HG02973 (cell line): ENCODE measurements at regions not wholly inside any gene's neighbourhood (a gene's known extent, or its start where the extent isn't known, plus 50 kb on each side); places are given as distances from the start of the nearest gene placed in this dataset.
"Not testable (repeated sequence)": the region's sequence is repeated elsewhere in the genome, so short reads cannot be mapped to it uniquely, and the experiment has no call there.

Experiments used
- ATAC-seq: cut with Tn5 transposase; IDR thresholded peaks from one replicate; pipeline ENCODE4 v1.9.1; 2021; ENCODE audit warnings: moderate library complexity; ENCODE audit not compliant: unreplicated experiment

DNA sequence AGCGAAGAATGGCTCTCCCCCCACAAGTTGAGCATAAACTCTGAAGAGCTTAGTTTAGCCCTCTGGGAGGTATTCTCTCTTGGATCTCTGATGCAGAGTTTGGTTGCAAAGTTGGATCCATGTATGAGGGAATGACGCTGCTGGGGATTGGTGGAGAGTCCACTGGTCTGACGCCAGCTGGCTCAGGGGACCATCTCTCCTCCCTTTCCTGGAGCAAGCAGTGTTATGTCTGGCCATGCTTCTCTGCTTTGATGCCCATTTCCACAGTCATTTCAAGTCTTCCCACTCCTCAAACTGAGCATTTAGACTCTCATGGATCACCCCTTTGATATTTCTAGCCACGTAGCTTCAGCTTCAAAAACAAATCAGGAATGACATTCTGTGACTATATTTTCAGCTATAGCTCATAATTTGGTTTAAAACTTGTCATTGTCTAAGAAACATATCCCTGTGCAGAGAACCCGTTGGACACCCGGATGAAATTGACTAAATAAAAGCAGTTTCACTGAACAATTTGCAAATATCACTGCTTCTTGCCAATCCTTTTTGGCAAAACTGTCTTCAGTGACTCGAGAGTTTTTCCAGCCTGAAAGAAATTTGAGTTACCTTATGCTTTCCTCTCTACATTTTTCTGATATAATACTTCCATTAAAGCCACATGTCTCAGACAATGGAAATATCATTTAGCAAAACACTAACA lies 193.4 kb upstream of the CDH11 start:
- ATAC-seq: no peak

DNA sequence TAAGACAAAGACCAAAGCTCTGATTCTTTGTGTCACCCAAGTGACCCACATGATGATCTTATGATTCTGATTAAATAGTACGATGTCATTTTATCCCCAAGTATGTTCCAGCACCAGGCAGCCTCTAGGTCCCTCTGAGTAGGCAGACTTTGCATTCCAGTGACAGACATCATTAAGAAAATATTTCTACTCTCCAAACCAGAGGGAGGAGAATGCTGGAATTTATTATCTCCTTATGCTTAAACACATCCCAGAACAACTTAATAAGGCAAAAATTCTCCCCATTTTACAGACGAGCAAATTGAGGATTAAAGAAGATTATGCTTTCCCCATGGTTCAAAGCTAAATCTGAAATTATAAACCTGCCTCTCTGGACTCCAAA lies 192.8 kb upstream of the CDH11 start:
- ATAC-seq: no peak

DNA sequence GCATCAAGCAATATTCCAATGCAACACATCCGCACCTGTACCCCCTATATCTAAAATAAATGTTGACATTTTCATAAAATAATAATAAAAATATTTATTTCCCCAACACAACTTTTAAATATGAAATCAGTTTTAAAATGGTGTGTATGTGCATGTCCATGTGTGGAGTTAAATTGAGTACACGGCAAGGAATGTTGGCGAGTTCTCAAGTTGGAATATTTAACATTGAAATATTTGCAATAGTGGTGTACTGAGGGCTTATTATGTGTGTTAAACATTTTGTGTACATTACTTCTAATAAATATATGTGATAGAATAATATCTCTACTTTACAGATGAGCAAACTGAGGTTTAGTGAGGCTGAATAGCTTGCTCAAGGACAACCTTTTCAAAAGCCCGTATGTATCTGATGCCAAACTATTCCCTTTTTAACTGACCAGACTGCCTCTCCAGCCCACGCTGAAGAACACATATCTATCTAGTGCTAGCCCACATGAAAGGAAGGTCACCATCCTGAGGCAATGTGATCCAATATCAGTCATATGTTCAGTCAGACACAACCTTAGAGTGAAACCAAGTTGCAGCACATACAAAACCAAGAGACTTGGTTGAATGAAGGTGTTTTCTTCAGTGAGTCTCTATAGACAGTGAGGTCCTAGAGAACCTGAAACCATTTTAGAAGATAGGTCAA lies 192.2 kb upstream of the CDH11 start:
- ATAC-seq: no peak

DNA sequence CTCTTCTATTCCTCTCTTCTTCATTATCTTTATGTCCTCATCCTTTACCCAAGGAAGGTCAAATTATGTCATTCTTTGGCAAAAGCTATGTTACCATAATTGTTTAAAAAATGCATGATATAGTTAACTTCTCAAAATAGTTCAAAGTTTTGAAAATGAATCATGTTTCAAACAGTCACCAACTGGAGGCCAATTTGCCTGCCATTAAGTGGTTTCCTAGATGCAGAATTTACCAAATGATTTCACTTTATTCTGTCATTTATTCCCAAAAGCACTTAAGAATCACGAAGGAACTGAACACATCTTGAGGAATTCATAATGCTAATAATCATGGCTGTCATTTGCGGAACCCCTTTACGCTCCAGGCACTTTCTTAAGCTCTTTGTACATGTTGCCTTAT lies 190.9 kb upstream of the CDH11 start:
- no peak for ATAC-seq

DNA sequence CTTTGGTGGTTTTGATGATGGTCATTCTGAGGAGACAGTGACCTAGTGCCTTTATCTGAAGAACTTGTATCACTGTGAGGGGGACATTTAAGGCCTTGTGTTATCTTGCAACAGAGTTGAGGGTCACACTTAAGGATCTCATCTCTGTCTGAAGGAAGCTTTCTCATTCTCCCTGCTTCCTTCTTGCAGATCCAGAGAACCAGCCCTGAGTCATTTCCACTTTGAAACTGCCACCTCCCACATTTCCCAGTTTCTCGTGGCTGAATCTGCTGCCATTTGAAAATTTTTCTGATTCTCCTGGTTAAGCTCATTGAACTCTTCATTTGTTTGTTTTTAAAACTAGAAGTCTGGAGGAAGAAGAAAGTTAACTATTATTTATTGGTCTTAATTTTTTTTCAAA lies 190.2 kb upstream of the CDH11 start:
- ATAC-seq: no peak

DNA sequence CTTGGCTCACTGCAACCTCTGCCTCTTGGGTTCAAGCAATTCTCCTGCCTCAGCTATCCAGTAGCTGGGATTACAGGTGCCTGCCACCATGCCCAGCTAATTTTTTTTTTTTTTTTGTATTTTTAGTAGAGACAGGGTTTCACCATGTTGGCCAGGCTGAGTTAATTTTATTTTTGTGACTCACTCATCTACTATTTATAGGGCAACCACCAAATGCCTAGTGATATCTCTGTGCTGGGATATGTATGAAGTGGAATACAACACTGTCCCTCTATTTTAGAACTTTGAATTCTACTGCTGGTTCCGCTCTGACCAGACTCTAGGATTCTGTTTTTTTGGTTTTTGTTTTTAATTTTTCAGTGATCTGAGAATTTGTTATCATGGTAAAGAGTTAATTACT lies 188.6 kb upstream of the CDH11 start:
- not testable (repeated sequence) for ATAC-seq

DNA sequence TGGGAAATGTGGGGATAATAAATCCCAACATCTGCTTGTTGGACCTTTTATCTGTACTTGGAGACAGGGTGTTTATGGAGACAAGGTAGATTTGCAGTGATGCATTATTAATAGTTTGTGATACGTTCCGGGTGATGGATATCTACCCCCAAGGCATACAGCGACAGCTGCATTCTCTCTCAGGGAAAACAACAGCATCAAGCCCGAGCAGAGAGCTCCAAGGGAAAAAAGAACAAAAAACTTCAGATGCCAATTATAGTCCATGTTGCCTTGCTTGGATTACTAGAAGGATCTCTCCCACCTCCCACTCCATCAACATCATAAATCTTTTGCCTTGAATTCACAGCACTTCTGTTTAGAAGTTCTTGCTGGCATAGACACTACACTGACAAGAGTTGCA lies 187.5 kb upstream of the CDH11 start:
- no peak for ATAC-seq

DNA sequence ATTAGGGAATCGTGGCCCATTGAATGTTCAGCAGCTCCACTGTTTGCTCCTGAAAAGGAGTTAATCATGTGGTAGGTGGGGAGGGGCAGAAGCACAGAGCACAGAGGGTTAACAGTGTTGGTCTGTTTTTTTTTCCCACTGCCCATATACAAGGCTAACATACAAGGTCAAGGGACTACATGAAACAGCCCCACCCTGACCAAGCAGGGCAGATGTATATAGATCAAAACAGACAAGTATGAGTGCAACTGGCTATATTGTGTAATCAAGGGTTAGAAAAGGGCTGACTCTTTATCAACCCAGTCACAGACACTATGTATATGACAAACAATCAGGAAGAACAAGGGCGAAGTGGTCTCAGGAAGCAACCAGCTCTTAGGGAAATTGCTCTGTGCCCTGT lies 186.6 kb upstream of the CDH11 start:
- no peak for ATAC-seq

DNA sequence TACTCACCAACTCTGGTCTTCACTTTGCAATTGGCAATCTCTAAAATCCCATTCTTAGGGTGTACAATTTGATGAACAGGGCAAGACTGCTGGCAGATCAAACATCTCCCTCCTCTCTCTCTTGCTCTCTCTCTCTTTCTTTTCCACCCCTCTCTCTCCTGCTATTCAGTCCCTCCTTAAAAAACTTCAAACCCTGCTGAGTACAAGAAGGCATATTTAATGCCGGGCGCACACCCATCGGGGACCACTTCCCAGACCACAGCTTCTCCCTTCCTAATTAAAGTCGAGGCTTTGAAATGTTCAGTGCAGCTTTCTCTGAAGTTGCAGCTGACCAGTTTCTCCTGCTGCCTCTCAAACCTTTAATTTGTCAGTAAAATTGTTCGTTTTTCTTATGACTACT lies 185.4 kb upstream of the CDH11 start:
- ATAC-seq: no peak

DNA sequence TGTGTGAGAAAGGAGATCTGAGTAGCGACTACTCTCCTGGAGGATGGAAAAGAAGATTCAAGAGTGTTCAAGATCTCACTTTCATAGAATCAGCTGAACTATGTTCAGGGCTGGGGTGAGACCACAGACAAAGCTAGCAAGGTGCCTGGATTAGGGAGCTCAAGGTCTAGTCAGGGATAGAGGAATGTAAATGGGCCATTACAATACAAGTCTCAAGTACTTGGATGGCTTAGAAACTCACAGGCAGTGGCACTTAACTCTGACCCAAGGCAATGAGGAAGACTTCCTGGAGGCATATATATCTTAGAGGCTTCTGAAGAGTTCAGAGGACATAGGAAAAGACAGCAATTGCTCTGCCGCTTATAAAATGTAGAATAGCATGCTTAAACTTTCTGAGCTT lies 184.9 kb upstream of the CDH11 start:
- ATAC-seq: no peak

DNA sequence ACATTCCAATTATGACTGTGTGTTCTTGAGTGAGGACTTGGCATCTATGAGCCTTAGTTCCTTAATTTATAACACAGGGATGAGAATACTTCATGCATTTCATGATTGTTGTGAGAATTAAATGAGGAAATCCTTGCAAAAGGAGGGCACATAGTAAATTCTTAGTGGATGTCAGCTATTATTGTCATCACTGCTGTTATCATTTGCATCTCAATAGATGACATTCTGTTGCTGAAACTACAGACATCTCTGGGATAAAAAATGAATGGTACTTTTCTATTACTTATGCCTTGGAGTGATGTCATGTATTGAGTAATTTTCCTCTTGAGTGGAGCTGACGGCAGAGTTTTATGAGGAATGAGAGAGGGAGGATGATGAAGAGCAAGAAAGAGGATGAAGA lies 184.4 kb upstream of the CDH11 start:
- no peak for ATAC-seq

DNA sequence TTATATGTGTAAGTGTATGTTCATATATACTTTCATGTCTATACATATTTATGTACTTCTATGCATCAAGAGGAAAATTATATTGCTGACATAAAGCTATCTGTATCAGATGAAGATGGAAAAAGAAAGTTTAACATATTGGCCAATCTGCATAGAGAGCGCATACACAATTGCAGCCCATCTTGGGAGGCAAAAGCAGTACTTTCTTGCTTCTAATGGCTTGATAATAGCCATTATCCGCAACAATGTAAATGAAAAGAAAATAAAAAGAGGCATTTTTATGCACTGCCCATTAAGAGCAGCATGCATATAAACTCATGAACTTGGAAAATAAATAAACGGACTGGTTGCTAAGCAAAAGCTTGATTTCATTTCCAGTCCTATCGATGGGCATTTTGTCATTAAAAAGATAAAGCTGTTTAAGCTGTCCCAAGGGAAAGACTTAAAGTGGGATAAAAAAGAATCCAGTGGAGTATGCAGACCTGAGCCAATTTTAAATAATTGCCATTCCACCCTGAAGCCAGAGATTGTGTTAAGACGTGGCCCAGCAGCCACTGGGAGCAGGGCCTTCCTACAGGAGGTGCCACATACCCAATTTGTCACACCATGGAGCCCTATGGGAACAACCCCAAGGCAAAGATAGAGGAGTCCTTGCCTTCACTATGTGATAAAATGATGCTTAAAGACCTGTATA lies 183.6 kb upstream of the CDH11 start:
- no peak for ATAC-seq

DNA sequence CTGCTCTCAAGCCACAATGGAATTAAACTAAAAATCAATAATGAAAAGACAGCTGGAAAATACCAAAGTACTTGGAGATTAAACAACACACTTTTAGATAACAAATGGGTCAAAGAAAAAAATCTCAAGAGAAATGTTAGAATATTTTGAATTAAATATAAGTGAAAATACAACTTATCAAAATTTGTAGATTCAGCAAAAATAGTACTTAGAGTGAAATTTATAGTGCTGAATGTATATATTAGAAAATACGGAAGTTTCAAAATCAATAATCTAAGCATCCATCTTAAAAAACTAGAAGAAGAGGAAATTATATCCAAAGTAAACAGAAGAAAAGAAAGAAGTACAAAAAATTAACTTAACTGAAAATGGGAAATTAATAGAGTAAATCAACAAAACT lies 179.2 kb upstream of the CDH11 start:
- ATAC-seq: no peak

DNA sequence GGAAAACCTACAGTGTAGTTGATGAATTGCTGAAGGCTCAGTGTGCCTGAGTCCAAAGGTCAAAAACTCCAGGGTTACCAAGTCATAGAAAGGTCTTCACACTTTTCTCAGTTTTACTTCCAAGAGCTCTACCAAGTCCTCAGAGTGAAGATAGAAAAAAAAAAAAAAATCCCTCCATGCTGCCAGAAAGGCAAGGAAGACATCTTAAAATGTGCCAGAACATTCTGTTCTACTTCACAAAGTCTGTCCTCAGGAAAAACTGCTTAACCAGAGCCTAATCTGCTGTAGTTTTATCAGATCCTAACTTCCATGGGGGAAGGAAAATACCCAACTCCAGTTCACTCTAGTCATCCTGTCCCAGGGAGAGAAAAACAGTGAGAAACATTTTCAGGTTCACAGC lies 175.6 kb upstream of the CDH11 start:
- no peak for ATAC-seq

DNA sequence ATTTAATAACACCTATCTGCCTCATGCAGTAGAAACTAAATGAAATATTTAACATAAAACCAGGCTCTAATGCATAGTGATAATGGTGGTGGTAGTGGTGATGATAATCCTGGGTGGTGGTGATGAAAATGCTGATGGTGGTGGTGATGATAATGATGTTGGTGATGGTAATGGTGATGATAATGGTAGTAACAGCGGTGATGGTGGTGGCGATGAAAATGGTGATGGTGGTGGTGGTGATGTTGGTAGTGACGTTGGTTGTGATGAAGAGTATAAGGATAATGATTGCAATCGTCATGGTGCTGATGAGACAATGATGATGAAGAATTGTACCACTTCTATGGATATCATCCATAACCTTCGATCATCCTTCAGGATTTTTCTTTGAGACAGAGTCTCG lies 173.7 kb upstream of the CDH11 start:
- ATAC-seq: no peak

DNA sequence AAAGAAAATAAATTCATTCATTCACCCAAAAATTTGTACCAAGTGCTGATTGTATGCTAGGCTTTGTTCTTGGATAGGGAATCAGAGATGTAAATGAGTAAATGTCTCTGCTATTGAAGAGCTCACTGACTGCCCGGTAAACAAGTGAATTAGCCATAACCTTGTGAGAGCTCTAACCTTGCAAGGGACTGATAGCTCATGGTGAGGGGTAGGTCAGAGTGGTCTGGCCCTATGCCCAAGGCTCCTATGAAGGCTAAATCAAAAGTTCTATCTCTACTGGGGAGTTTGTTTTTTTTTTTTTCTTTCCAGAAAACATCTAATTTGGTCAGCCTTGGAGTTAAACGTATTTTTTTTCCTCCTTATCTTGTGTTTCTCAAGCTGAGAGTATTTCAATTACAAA lies 172.8 kb upstream of the CDH11 start:
- no peak for ATAC-seq

DNA sequence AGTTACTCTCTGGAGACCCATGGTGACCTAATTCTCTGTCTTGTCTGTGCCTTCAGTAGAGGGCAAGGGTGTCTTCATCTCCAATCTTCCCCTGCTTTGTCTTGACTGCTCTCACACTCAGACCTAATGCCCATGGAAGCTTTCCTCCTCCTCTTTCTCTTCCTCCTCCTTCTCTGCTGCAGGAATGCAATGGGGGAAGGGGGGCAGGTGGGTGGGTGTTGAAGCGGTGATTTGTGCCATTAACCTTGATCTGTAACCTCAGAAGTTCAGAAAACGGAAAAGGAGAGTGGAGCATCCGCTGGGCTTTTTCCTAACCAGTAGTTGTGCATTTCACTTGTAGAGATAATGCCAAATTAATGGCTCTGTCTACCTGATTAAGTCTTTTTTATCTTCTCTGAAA lies 172.3 kb upstream of the CDH11 start:
- ATAC-seq: no peak

DNA sequence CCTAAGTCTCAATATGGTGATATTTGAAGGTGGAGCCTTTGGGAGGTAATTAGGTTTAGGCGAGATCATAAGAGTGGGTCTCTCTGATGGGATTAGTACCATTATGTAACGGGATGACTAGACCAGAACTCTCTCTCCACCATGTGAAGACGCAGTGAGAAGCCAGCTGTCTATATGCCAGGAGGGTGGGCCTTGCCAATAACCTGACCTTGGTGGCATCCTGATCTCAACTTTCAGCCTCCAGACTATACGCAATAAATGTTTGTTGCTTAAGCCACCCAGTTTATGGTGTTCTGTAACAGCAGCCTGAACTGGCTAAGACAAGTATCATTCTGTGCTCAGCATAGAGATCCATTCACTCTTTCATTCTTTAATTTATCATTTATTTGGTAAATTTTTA lies 167.2 kb upstream of the CDH11 start:
- no peak for ATAC-seq

DNA sequence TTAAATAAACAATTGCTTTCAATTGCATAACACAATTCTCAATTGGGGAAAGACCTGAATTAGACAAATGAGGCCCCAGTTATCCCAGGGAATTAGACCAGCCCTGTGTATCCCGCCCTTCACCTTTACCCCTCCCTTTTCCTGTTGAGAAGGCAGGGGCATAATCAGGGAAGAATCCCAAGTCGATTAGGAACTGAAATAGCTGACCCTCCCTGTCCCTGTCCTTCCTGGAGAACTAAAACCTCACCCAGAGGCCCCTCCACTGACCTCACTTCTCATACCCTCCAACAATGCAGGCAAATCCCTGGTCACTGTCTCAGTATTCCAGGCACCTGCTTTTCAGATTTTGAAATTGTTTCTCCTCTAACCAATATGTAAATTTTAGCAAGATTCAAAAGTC lies 165.4 kb upstream of the CDH11 start:
- no peak for ATAC-seq

DNA sequence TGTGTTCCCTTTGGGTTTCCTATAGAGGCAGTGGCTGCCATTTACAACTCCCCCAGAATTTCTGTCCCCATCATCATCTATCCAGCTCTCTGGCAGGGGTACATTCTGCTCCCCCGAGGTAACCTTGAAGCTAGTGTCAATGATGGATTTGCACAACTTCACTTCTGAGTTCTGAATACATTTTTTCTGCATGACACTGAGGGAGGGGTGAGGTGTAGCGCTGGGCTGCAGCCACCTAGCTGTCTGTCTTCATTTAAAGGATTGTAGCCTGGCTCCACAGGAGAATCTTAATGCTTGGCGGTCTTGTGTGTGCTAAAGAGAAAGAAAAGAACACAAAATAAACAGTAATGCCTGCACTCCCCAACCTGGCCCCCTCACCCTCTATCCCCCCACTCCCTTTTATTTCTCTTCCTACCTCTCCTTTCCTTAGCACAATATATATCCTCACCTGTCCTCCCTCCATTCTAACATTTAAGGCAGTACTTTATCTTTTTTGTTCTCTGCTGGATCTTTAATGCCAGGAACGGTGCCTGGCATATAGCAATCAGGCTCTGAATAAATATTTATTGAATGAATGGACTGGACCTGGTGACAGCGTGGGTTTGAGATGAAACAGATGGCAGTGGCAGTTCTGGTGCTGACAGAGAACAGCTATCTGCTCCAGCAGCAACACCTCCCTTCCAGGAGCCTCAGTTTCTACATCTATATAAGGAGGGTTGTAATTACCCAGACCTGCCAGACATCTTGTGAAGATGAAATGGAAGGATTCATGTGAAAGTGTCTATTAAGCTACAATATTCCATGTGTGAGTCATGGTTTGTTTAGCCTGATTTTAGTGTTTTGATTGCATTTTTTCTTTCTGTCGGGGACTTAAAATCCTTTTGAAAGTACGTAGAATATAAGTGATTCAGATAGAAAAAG lies 163.5 kb upstream of the CDH11 start:
- no peak for ATAC-seq

DNA sequence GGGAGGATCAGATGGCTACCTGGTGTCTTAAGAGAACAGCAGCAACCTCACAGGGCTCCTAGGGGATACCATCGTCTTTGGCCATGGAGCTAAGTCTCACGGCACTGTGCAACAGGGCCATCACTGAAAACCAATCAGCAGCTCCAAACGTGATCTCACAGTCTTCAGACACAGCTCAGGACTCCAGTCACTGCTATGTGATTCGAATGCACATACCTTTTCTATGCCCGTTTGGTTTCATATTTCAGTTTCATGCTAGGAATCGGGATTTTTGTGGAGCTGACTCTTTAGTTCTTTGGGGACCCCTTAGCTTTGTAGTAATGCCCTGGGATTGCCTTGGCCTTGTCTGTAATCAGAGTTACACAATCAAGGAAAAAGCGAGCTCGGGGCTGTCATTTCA lies 162.8 kb upstream of the CDH11 start:
- ATAC-seq: no peak
